ENCODE measurements at regions not wholly inside any gene's neighbourhood (a gene's known extent, or its start where the extent isn't known, plus 50 kb on each side); places are given as distances from the start of the nearest gene placed in this dataset.
"Not testable (repeated sequence)": the region's sequence is repeated elsewhere in the genome, so short reads cannot be mapped to it uniquely, and the experiment has no call there.

GRCh38 chr1:144065299-144066060 is 93.7 kb upstream of the FAM72C start:
- H3K9me3 ChIP-seq; intact Hi-C loops (cut with DNase I; ENCODE audit: low total_unique reads); H3K27me3 ChIP-seq; DNase-seq; H3K4me3 ChIP-seq; H3K36me3 ChIP-seq; H3K4me1 ChIP-seq; H3K27ac ChIP-seq: not testable (repeated sequence)

GRCh38 chr1:144049365-144049764 is 77.6 kb upstream of the FAM72C start:
- intact Hi-C loops (cut with DNase I; ENCODE audit: low total_unique reads); DNase-seq; H3K27ac ChIP-seq; H3K36me3 ChIP-seq; H3K4me1 ChIP-seq; H3K27me3 ChIP-seq; H3K9me3 ChIP-seq; H3K4me3 ChIP-seq: not testable (repeated sequence)

- H3K27me3 ChIP-seq; H3K4me1 ChIP-seq; DNase-seq; intact Hi-C loops (cut with DNase I; ENCODE audit: low total_unique reads); H3K9me3 ChIP-seq; H3K36me3 ChIP-seq; H3K4me3 ChIP-seq; H3K27ac ChIP-seq: not testable (repeated sequence)
Observed at GRCh38 chr1:144046645-144047044, 74.9 kb upstream of the FAM72C start.

- H3K27ac ChIP-seq; H3K36me3 ChIP-seq; H3K4me3 ChIP-seq; intact Hi-C loops (cut with DNase I; ENCODE audit: low total_unique reads); DNase-seq; H3K27me3 ChIP-seq; H3K9me3 ChIP-seq; H3K4me1 ChIP-seq: not testable (repeated sequence)
Observed at GRCh38 chr1:144045751-144046546, 74.2 kb upstream of the FAM72C start.

- H3K4me1 ChIP-seq; DNase-seq; H3K27ac ChIP-seq; intact Hi-C loops (cut with DNase I; ENCODE audit: low total_unique reads); H3K9me3 ChIP-seq; H3K27me3 ChIP-seq; H3K4me3 ChIP-seq; H3K36me3 ChIP-seq: not testable (repeated sequence)
Observed at GRCh38 chr1:144042251-144042650, 70.5 kb upstream of the FAM72C start.

GRCh38 chr1:144040293-144040692 is 68.5 kb upstream of the FAM72C start:
- DNase-seq; H3K4me1 ChIP-seq; H3K27me3 ChIP-seq; H3K27ac ChIP-seq; H3K9me3 ChIP-seq; H3K36me3 ChIP-seq; intact Hi-C loops (cut with DNase I; ENCODE audit: low total_unique reads); H3K4me3 ChIP-seq: not testable (repeated sequence)

GRCh38 chr1:144034045-144034444 is 62.3 kb upstream of the FAM72C start:
- H3K4me3 ChIP-seq; H3K27me3 ChIP-seq; H3K4me1 ChIP-seq; H3K27ac ChIP-seq; intact Hi-C loops (cut with DNase I; ENCODE audit: low total_unique reads); H3K36me3 ChIP-seq; H3K9me3 ChIP-seq; DNase-seq: not testable (repeated sequence)

GRCh38 chr1:144031550-144031949 is 59.8 kb upstream of the FAM72C start:
- H3K4me1 ChIP-seq; H3K27ac ChIP-seq; H3K4me3 ChIP-seq; H3K27me3 ChIP-seq; H3K9me3 ChIP-seq; H3K36me3 ChIP-seq; DNase-seq; intact Hi-C loops (cut with DNase I; ENCODE audit: low total_unique reads): not testable (repeated sequence)

- DNase-seq; intact Hi-C loops (cut with DNase I; ENCODE audit: low total_unique reads); H3K27ac ChIP-seq; H3K27me3 ChIP-seq; H3K9me3 ChIP-seq; H3K36me3 ChIP-seq; H3K4me3 ChIP-seq; H3K4me1 ChIP-seq: not testable (repeated sequence)
Observed at GRCh38 chr1:144026022-144026421, 54.2 kb upstream of the FAM72C start.

GRCh38 chr1:144021690-144022384 is 50.1 kb upstream of the FAM72C start:
- intact Hi-C loops (cut with DNase I; ENCODE audit: low total_unique reads); H3K36me3 ChIP-seq; H3K27ac ChIP-seq; H3K4me1 ChIP-seq; H3K27me3 ChIP-seq; H3K4me3 ChIP-seq; H3K9me3 ChIP-seq; DNase-seq: not testable (repeated sequence)

Measured in tibial artery (tissue), 4 donors.